Tibial artery (tissue), 4 donors: ENCODE measurements at regions not wholly inside any gene's neighbourhood (a gene's known extent, or its start where the extent isn't known, plus 50 kb on each side); places are given as distances from the start of the nearest gene placed in this dataset.

Experiments
- DNase-seq, 2 donors: peaks; one replicate each; pipeline ENCODE4 v3.0.0-alpha.2; 2019
- H3K27ac ChIP-seq, 2 donors: fragments of 200-600 bp; sonication (generic) in 1 of 2; 1 replicate in 1 of 2; 2 replicates in 1 of 2; pipeline ENCODE4 v1.5.1; 2018 to 2019; ENCODE audit warnings: mild to moderate bottlenecking in 1 of 2
- H3K27me3 ChIP-seq, 2 donors: fragments of 200-600 bp; sonication (generic) in 1 of 2; one replicate each; pipeline versions ENCODE4 v1.5.1 to v1.6.0; 2016 to 2019
- H3K36me3 ChIP-seq, 3 donors: fragments of 200-600 bp; sonication (generic) in 2 of 3; one replicate each; pipeline ENCODE4 v1.5.1; 2016 to 2019; ENCODE audit warnings: mild to moderate bottlenecking in 2 of 3
- H3K4me1 ChIP-seq, 4 donors: fragments of 200-600 bp; sonication (generic) in 2 of 4; 1 replicate in 3 of 4; 2 replicates in 1 of 4; pipeline ENCODE4 v1.5.1; 2016 to 2019
- H3K4me3 ChIP-seq, 2 donors: fragments of 200-600 bp; sonication (generic) in 1 of 2; 1 replicate in 1 of 2; 2 replicates in 1 of 2; pipeline ENCODE4 v1.5.1; 2018 to 2019; ENCODE audit warnings: mild to moderate bottlenecking in 2 of 2
- H3K9me3 ChIP-seq, 3 donors: fragments of 200-600 bp; sonication (generic) in 1 of 3; one replicate each; pipeline ENCODE4 v1.5.1; 2016 to 2019
- CTCF ChIP-seq, 2 experiments: fragments of 200-600 bp in 1 of 2; fragments of 450-650 bp in 1 of 2; IDR thresholded peaks; one replicate each; pipeline ENCODE4 v1.5.1; 2017 to 2019; ENCODE audit warnings: antibody characterized with exemption in 2 of 2, mild to moderate bottlenecking in 1 of 2, moderate library complexity in 1 of 2
- intact Hi-C: fragments of 100-400 bp; cut with DNase I; formaldehyde crosslinking; loops from one replicate; pipeline ENCODE4 v1.15.0; 2023; ENCODE audit warnings: low total_unique reads

GRCh38 chr4:167730769-167731168 is 361.6 kb upstream of the ANXA10 start:
- no peak for TF ChIP-seq CTCF (IDR thresholded peaks at IDR 0.05)
- Histone ChIP-seq H3K9me3 (peaks cover 0 to 16% (median 2%) of the 10 kb centered on the region in 3 donors), H3K4me1 (no peaks in the 10 kb centered on the region), H3K27ac (no peak overlapping the region), H3K27me3 (no peaks in the 10 kb centered on the region), H3K36me3 (no peaks in the 10 kb centered on the region), H3K4me3 (no peak overlapping the region)
- intact Hi-C loops: no loop called here
- DNase-seq: no peak

DNA sequence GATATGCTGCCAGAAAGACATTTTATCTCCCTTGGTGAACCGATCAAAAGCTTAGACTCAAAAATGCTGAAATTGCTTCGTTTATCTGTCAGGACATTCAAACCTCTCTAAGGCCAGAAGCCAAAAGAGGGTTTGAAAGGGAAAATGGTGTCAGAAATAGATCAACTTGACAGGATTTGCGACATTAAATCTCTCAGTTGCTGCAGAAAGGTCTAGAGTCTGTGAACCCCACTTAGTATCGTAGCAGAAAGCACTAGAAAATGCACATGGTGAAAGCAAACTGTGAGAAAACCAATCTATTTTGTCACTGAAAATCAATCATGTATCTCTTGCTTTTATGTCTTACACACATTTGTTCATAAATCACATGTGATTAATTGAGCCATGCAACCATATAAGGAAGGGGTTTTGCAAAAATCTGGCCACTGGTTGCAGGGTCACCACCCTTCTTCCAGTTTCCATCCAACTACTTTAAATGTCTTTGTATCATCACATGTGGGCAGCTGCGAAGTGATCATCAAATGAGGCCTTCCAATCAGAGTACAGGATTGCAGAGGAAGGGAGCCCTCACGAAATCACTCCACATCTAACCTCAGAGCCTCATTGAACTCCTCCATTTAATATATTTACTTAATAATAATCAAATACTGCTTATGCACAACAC is 347.2 kb upstream of the ANXA10 start:
- Histone ChIP-seq H3K4me3 (no peak overlapping the region), H3K36me3 (no peaks in the 10 kb centered on the region), H3K4me1 (no peaks in the 10 kb centered on the region), H3K9me3 (no peaks in the 10 kb centered on the region), H3K27ac (no peak overlapping the region), H3K27me3 (no peaks in the 10 kb centered on the region)
- no peak for DNase-seq
- intact Hi-C loops: no loop called here
- no peak for TF ChIP-seq CTCF (IDR thresholded peaks at IDR 0.05)

DNA sequence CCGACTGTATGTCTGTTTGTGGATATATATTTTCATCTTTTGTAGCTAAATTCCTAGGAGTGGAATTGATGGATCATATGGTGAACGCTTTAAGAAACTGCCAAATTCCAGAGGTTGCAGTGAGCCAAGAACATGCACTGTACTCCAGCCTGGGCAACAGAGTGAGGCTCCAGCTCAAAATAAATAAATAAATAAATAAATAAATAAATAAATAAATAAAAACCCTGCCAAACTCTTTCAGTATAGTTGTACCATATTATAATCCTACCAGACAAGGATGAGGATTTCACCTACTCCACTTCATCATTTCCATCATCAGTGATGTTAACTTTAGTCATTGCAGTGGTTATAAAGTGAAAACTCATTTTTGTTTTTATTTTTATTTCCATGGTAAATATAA is 325.1 kb upstream of the ANXA10 start:
- H3K9me3 ChIP-seq: no peaks in the 10 kb centered on the region
- no peak for DNase-seq
- intact Hi-C loops: no loop called here
- no peak for TF ChIP-seq CTCF (IDR thresholded peaks at IDR 0.05)
- H3K4me1 ChIP-seq: no peaks in the 10 kb centered on the region
- no peaks in the 10 kb centered on the region for H3K27me3 ChIP-seq
- no peak overlapping the region for H3K27ac ChIP-seq
- H3K36me3 ChIP-seq: no peaks in the 10 kb centered on the region
- no peak overlapping the region for H3K4me3 ChIP-seq

DNA sequence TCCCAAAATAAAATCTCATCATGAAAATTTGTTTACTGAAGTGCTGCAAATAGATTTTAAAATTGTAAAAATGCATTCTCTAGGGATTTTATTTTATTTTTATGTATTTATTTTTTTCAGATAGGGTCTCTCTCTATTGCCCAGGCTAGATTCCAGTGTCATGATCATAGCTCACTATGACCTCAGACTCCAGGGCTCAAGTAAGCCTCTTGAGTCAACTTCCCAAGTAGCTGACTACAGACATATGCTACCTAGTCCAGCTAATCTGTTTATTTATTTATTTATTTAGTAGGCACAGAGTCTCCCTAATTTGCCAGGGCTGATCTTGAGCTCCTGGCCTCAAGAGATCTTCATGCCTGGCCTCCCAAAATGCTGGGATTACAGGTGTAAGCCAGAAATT is 317.7 kb upstream of the ANXA10 start:
- Histone ChIP-seq H3K36me3 (no peaks in the 10 kb centered on the region), H3K27me3 (no peaks in the 10 kb centered on the region), H3K27ac (no peak overlapping the region), H3K9me3 (no peaks in the 10 kb centered on the region), H3K4me3 (no peak overlapping the region), H3K4me1 (no peaks in the 10 kb centered on the region)
- no peak for DNase-seq
- TF ChIP-seq CTCF (IDR thresholded peaks at IDR 0.05): no peak
- intact Hi-C loops: no loop called here

DNA sequence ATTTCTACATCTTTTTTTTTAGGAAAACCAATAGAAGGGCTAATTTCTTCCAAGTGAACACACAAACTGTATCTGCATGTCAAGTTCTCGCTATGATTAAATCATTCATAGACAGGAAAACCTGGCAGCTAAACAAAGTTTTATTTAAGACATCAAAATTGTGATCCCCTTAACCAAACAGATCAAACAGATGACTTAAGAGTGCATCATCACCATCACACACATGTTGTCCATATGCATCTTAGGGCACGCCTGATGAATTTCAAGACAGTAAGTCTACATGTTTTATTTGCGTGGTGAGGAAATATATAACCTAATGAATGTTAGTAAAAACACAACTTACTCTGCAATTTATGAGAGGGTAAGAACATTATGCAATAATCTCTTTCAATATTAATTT is 317.0 kb upstream of the ANXA10 start:
- intact Hi-C loops: no loop called here
- H3K27ac ChIP-seq: no peak overlapping the region
- H3K9me3 ChIP-seq: no peaks in the 10 kb centered on the region
- TF ChIP-seq CTCF (IDR thresholded peaks at IDR 0.05): no peak
- no peak overlapping the region for H3K4me3 ChIP-seq
- H3K4me1 ChIP-seq: no peaks in the 10 kb centered on the region
- no peak for DNase-seq
- H3K36me3 ChIP-seq: no peaks in the 10 kb centered on the region
- H3K27me3 ChIP-seq: no peaks in the 10 kb centered on the region

DNA sequence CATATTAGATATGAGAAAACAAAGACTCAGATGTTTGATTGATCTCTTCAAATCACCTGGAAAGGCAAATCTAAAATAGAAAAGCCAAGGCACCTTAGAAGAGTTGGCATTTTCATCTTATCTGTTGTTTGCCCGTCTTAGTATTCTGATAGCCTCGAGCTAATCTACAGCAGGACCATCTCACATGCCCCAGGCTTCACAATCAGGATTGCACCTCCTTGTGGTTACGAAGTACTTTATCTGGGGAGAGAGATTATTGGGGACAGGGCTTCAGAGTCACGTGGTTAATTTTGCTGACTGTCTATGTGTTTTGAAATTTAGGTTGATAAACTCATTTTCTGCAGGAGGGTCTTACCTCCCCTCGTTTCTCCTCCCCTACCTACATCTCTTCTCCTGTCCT is 313.1 kb upstream of the ANXA10 start:
- Histone ChIP-seq H3K4me3 (no peak overlapping the region), H3K36me3 (no peaks in the 10 kb centered on the region), H3K4me1 (no peaks in the 10 kb centered on the region), H3K9me3 (no peaks in the 10 kb centered on the region), H3K27me3 (no peaks in the 10 kb centered on the region), H3K27ac (no peak overlapping the region)
- intact Hi-C loops: no loop called here
- no peak for TF ChIP-seq CTCF (IDR thresholded peaks at IDR 0.05)
- no peak for DNase-seq
